CD14-positive monocyte (primary cell): ENCODE measurements at regions not wholly inside any gene's neighbourhood (a gene's known extent, or its start where the extent isn't known, plus 50 kb on each side); places are given as distances from the start of the nearest gene placed in this dataset.

Source experiments
- DNase-seq, 3 donors: peaks; one replicate each; pipeline ENCODE4 v3.0.0-alpha.2; 2011 to 2022
- H2AFZ ChIP-seq: 2 replicates; pipeline ENCODE4 v1.6.0; 2012; ENCODE audit warnings: mild to moderate bottlenecking, low read depth, low read length, inconsistent platforms; ENCODE audit not compliant: insufficient read depth, poor library complexity, severe bottlenecking
- H3K27ac ChIP-seq, 2 donors: 1 replicate in 1 of 2; 2 replicates in 1 of 2; pipeline ENCODE4 v1.5.1; 2012 to 2013; ENCODE audit warnings: low read length in 2 of 2, control low read depth in 1 of 2, inconsistent platforms in 1 of 2, low read depth in 1 of 2, mild to moderate bottlenecking in 1 of 2
- H3K27me3 ChIP-seq, 2 donors: one replicate each; pipeline versions ENCODE4 v1.6.0 to v1.6.1; 2011 to 2013; ENCODE audit warnings: low read length in 2 of 2; ENCODE audit not compliant: control insufficient read depth in 2 of 2, insufficient read depth in 2 of 2
- H3K36me3 ChIP-seq, 2 donors: replicated peaks in 1 of 2; 1 replicate in 1 of 2; 2 replicates in 1 of 2; pipeline versions ENCODE4 v1.5.1 to v1.6.1; 2012 to 2013; ENCODE audit warnings: low read length in 2 of 2, control low read depth in 1 of 2, inconsistent platforms in 1 of 2, mild to moderate bottlenecking in 1 of 2; ENCODE audit not compliant: insufficient read depth in 2 of 2, control insufficient read depth in 1 of 2
- H3K4me1 ChIP-seq, 2 donors: 1 replicate in 1 of 2; 2 replicates in 1 of 2; pipeline versions ENCODE4 v1.5.1 to v1.6.1; 2012 to 2013; ENCODE audit warnings: low read length in 2 of 2, control low read depth in 1 of 2, inconsistent platforms in 1 of 2, mild to moderate bottlenecking in 1 of 2, moderate library complexity in 1 of 2; ENCODE audit not compliant: insufficient read depth in 2 of 2, control insufficient read depth in 1 of 2
- H3K4me2 ChIP-seq: replicated peaks from 2 replicates; pipeline ENCODE3; 2012; ENCODE audit warnings: low read length, moderate library complexity, mild to moderate bottlenecking; ENCODE audit not compliant: poor library complexity, severe bottlenecking; ENCODE audit errors: extremely low read depth
- H3K4me3 ChIP-seq, 3 experiments: fragments of 200-600 bp in 1 of 3; sonication (generic) in 1 of 3; replicated peaks in 1 of 3; 1 replicate in 2 of 3; 2 replicates in 1 of 3; pipeline ENCODE4 v1.5.1; 2011 to 2013; ENCODE audit warnings: low read length in 3 of 3, mild to moderate bottlenecking in 3 of 3, control low read depth in 2 of 3, low read depth in 2 of 3, inconsistent platforms in 1 of 3, moderate library complexity in 1 of 3
- H3K79me2 ChIP-seq: 2 replicates; pipeline ENCODE4 v1.6.0; 2012; ENCODE audit warnings: mild to moderate bottlenecking, control low read depth, inconsistent platforms, low read length, moderate library complexity; ENCODE audit not compliant: insufficient read depth
- H3K9ac ChIP-seq: 2 replicates; pipeline ENCODE4 v1.6.0; 2017; ENCODE audit warnings: low read length, mild to moderate bottlenecking; ENCODE audit not compliant: insufficient read depth, poor library complexity, severe bottlenecking
- H3K9me3 ChIP-seq, 2 donors: replicated peaks in 1 of 2; 1 replicate in 1 of 2; 2 replicates in 1 of 2; pipeline versions ENCODE4 v1.5.1 to v1.6.1; 2012 to 2013; ENCODE audit warnings: low read length in 2 of 2, control low read depth in 1 of 2; ENCODE audit not compliant: control insufficient read depth in 1 of 2, insufficient read depth in 1 of 2
- H4K20me1 ChIP-seq: 2 replicates; pipeline ENCODE4 v1.6.0; 2012; ENCODE audit warnings: mild to moderate bottlenecking, low read length, control low read depth, moderate library complexity; ENCODE audit not compliant: insufficient read depth
- H3K27ac Mint-ChIP-seq, 7 donors: one replicate each; pipeline ENCODE4 v1.8.0; 2020; ENCODE audit warnings: mild to moderate bottlenecking in 7 of 7, mixed read lengths in 7 of 7, moderate library complexity in 6 of 7, inconsistent platforms in 2 of 7
- H3K27me3 Mint-ChIP-seq, 3 donors: one replicate each; pipeline ENCODE4 v1.8.0; 2021 to 2022; ENCODE audit warnings: low read depth in 3 of 3, mild to moderate bottlenecking in 3 of 3, mixed read lengths in 3 of 3, moderate library complexity in 3 of 3, inconsistent platforms in 1 of 3
- H3K36me3 Mint-ChIP-seq, 2 donors: one replicate each; pipeline ENCODE4 v1.8.0; 2020; ENCODE audit warnings: mixed read lengths in 2 of 2, inconsistent platforms in 1 of 2, mild to moderate bottlenecking in 1 of 2
- H3K4me1 Mint-ChIP-seq: one replicate; pipeline ENCODE4 v1.8.0; 2020; ENCODE audit warnings: mild to moderate bottlenecking, mixed read lengths
- H3K4me3 Mint-ChIP-seq, 2 donors: one replicate each; pipeline ENCODE4 v1.8.0; 2020; ENCODE audit warnings: mild to moderate bottlenecking in 2 of 2, mixed read lengths in 2 of 2, moderate library complexity in 1 of 2
- H3K9me3 Mint-ChIP-seq, 7 donors: one replicate each; pipeline ENCODE4 v1.8.0; 2020 to 2022; ENCODE audit warnings: mixed read lengths in 7 of 7, mild to moderate bottlenecking in 6 of 7, moderate library complexity in 6 of 7, inconsistent platforms in 2 of 7
- CTCF ChIP-seq: fragments of 200-600 bp; IDR thresholded peaks from one replicate; pipeline ENCODE4 v1.8.0; 2022; ENCODE audit warnings: antibody characterized with exemption, mild to moderate bottlenecking
- WGBS: methylation state at CpG from one replicate; pipeline ENCODE4 v1.1.5; 2013; ENCODE audit warnings: missing lambda C conversion rate; ENCODE audit not compliant: insufficient coverage; 5-methylcytosine and 5-hydroxymethylcytosine counted together
- intact Hi-C, 2 donors: fragments of 100-400 bp; cut with micrococcal nuclease; formaldehyde crosslinking; loops; one replicate each; pipeline versions ENCODE4 v1.15.0 to v1.15.1; 2023

GRCh38 chr10:23538968-23539367 is 100.1 kb downstream of the OTUD1 start:
- intact Hi-C loops = loop anchor here in 1 of 2 donors (10.0 kb wide), 1 partner anchor 106 kb away; no protein-coding TSS in a partner anchor
- H3K36me3 ChIP-seq = no peaks in the 10 kb centered on the region
- Mint-ChIP-seq H3K36me3 (peaks cover 5 to 8% of the 10 kb centered on the region in 2 donors), H3K27ac (peak overlapping the region in 2 of 7 donors; percentile 19 to 49), H3K9me3 (peaks cover 0 to 6% (median 0%) of the 10 kb centered on the region in 7 donors), H3K27me3 (no peaks in the 10 kb centered on the region), H3K4me1 (peaks cover 63% of the 10 kb centered on the region), H3K4me3 (no peak overlapping the region)
- H3K9ac ChIP-seq = no peak overlapping the region
- H4K20me1 ChIP-seq = no peaks in the 10 kb centered on the region
- H3K9me3 ChIP-seq = no peaks in the 10 kb centered on the region
- TF ChIP-seq CTCF = no peak
- no peaks in the 10 kb centered on the region for H3K79me2 ChIP-seq
- no peak overlapping the region for H2AFZ ChIP-seq
- DNase-seq = no peak
- H3K4me3 ChIP-seq = no peak overlapping the region
- H3K4me2 ChIP-seq = no peak overlapping the region
- peak overlapping the region in 1 of 2 donors; percentile 83 for H3K27ac ChIP-seq
- WGBS = 100% methylated on average over 2 of the region's 3 CpGs
- peaks cover 57 to 64% of the 10 kb centered on the region in 2 donors for H3K4me1 ChIP-seq
- no peaks in the 10 kb centered on the region for H3K27me3 ChIP-seq

- Mint-ChIP-seq H3K27me3 (no peaks in the 10 kb centered on the region), H3K36me3 (peaks cover 5 to 8% of the 10 kb centered on the region in 2 donors), H3K9me3 (peaks cover 0 to 7% (median under 1%) of the 10 kb centered on the region in 7 donors), H3K27ac (peak overlapping the region; percentile 72 to 92 (median 86)), H3K4me3 (peak overlapping the region; percentile 51 to 81), H3K4me1 (peaks cover 65% of the 10 kb centered on the region)
- Histone ChIP-seq H3K4me3 (peak overlapping the region in 1 of 3 experiments; percentile 59), H3K4me2 (peak overlapping the region; percentile 62), H3K4me1 (peaks cover 62 to 69% of the 10 kb centered on the region in 2 donors), H3K36me3 (no peaks in the 10 kb centered on the region), H3K27ac (peak overlapping the region in 1 of 2 donors; percentile 83), H2AFZ (peak overlapping the region; percentile 24), H4K20me1 (no peaks in the 10 kb centered on the region), H3K79me2 (no peaks in the 10 kb centered on the region), H3K9me3 (no peaks in the 10 kb centered on the region), H3K9ac (peak overlapping the region; percentile 33), H3K27me3 (no peaks in the 10 kb centered on the region)
- no peak for TF ChIP-seq CTCF
- intact Hi-C loops = no loop called here
- 0% methylated on average over 1 of the region's 2 CpGs for WGBS
- DNase-seq = peak in 2 of 3 donors; percentile 64 to 70
These were observed 101.6 kb downstream of the OTUD1 start for GRCh38 chr10:23540401-23541030.
